NCI-H1092 (cell line): ENCODE measurements at regions not wholly inside any gene's neighbourhood (a gene's known extent, or its start where the extent isn't known, plus 50 kb on each side); places are given as distances from the start of the nearest gene placed in this dataset.

Source experiments
- DNase-seq: peaks from one replicate; lab custom pipeline; 2025; lab: John Stamatoyannopoulos, UW

DNA sequence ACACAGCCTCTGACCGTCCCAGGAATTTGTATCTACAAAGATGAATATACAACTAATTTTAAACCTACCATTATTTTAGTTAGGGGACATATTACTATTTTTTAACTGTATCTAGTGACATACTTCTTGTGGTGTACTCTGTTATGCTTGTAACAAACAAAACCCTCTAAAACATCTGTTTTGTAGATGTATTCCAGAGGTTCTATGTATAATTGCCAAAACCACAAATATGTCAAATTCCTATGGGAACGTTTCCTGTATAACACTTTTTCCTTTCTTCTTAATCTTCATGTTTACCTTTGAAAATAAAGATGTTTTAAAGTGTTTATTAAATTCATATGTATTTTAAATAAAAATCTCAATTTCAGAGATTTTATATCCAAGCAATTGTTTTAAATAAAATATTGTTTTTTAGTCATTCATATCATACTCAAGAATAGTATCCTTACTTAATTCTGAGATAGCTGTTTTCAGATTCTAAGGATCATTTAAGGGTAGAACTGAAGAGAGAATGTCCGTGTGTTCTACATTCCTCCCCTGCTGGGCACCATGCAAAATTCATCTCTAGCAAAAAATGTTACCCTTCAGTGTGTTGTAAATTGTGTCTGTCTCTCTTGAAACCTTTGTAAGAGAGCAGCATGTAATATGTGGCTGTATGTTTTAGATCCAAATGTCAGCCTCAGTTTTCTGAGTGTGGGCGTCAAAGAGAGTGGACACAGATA is 1327.7 kb downstream of the EFNB2 start:
- no peak for DNase-seq

DNA sequence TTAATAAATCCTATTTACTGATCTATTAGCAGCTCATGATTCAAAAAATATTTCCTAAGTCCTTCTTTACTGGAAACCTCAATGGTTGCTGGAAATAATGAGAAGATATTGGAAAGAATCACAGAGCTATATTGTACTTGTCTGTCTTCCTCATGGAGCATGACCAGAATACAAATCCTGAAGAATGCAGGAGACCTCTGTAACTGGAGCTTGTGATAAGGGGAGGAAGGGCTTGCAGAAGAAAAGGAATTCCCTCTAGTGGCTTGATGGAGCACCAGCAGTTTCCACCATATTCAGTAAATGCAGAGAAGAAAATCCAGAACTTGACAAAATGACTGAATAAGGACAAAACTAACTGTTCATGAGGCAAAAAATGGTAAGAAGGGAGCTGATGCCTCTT is 1333.1 kb downstream of the EFNB2 start:
- DNase-seq, result no peak

DNA sequence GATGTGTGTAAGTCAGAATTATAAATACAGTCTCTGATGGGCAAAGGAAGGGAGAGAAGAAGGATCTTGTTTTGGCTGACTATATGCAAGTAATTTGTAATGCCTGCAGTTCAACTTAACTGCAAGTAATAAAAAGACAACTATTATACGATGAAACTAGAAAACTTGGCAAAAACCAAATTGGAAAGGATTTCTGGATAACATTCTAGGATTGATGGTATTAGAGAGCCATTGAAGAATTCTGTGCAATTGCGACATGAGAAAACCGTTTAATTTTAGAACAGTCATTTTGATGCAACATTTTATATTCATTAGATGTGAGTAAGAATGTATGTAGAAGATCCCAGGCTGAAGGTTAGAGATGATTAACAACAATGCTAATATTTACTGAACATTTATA is 1334.1 kb downstream of the EFNB2 start:
- DNase-seq, result no peak

DNA sequence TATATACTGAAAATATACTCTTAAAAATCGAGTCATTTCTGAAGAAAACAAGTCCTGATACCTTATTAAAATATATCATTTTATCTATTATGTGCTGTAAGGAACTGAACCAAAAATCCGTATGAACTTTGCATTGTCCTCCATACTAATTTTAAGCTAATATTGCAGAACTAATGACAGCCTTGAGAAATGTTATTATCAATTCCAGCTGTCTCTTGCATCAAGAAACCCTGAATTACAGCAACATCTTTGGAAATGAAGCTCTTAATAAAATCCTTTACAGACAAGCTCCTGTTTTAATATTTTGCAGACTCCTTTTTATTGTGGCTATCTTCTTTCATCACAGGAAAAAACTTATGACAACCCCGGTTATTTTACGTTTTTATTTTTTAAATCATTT is 1335.3 kb downstream of the EFNB2 start:
- DNase-seq, result no peak

DNA sequence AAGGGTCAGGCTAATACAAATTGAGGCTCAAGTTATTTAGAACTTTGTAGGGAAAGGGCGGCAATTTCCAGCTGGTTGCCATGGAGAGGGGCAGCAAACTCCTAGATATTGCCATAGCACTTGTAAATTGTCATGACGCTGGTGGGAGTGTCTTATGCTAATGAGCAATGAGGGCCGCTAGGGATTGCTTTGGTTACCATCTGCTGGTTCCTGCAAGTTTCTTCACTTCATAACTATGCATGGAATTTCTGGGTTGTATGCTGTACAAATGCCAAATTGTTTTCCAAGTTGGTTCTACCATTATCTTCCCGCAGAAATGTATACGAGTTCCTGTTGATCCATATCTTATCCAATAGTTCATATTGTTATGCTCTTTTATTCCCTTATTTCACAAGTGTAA is 1339.4 kb downstream of the EFNB2 start:
- no peak for DNase-seq

DNA sequence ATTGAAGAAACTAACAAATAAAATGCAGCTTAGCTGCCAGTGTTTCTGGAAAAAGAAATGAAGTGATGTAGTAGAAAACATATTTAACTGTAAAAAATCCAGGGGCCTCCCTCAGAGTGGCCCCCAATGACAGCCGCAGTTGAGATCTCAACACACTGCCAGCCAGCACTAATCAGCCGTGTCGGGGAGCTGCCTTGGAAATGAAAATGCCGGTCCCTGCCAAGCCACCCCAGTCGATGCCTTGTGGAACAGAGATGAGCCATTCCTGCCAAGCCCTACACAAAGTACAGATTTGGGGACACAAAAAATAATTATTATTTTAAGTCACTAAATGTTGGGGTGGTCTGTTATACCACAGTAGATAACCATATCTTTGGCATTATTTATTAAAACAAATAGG is 1342.4 kb downstream of the EFNB2 start:
- DNase-seq, result no peak

DNA sequence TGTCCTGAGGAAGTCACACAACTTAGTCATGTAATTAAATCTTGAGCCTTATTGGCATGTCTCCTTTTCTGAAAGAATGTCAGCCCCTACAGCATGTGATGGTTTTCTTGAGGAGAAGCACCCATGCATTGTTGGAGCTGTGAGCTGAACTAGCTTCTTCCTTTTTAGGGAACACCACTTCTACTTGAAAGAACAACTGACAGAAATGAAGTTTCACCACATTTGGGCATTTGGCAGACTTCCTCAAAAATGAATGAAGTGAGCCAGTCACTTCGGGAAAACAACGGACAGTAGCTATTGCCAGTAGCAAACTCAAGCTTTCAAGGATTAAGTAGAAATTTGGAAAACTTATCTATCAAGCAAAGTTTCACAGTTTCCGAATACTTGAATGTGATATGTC is 1351.3 kb downstream of the EFNB2 start:
- no peak for DNase-seq

DNA sequence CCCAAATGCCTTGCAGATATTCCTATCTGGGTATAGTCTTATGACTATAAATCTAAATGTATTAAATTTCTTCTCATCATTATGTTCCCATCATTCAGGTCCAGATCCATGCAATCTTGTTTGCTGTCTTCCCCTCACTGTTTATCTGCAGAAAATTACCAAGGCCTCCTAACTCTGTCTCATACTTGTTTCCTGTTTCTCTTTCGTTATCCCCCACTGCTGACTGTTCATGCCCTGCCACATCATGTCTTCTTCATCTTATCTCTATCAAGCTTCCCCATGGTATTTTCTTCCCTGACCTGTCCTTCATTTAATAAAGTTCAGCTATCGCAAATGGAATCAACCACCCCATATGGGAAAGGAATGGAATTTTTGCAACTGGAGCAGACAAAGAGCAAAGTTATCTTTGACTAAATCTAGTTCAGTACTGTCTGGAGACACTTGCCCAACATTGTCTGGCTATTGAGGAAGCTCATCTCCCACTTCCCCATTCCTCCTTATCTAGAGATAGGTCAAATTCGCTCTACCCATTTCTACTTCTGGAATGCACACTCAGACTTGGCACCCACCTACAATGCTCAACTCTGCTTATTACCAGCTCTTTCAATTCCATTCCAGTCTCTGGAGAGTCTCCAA is 1358.1 kb downstream of the EFNB2 start:
- DNase-seq, result no peak

DNA sequence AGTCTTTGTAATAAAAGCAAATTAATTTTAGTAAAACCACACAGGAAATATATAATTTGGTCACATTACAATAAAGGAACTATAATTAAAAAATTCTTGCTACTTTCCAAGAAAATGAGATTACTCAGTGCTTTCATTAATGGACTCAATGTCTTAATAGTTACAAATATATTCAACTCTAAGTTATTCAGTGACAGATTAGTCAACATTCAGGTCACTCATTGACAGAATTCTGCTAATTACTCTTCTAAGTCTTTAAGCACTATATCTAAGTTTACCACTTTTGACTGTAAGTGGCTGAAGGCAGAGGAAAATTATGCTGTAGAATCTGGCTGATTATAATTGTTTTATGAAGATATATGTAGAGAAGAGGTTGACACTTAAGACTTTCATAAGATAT is 1365.0 kb downstream of the EFNB2 start:
- DNase-seq, result no peak

DNA sequence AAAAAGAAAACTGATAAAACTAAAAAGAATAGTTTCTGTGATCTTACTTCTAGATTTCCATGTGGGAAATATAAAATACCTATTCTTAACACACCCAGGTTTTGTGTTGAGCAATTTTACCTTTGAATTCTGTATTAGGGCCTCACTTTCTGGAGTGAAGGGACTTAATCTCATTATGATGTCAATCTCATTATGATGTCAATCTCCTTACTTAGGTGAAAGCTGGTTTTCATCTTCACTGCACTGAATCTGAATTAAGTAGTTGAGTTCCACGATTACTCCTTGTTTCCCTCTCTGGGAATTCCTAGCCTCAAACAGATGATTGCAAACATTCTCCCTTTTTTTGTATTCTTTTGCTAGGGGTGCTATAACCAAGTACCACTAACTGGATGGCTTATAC is 1367.2 kb downstream of the EFNB2 start:
- no peak for DNase-seq

DNA sequence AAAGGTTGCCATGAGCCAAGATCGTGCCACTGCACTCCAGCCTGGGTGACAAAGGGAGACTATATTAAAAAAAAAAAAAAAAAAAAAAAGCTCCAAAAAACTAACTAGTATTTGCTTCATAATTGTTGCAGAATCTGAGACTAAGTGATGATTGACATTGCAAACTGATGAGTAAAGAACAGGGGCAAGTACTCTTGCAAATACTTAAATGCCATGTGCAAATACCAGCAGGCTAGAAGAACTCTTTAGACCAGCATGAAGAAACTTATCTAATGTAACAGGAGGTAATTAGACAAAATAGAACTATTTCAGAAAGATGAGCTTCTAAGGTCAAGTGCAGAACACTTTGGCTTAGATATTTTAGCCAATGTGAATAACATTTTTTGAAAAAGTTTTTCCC is 1368.1 kb downstream of the EFNB2 start:
- DNase-seq, result no peak

DNA sequence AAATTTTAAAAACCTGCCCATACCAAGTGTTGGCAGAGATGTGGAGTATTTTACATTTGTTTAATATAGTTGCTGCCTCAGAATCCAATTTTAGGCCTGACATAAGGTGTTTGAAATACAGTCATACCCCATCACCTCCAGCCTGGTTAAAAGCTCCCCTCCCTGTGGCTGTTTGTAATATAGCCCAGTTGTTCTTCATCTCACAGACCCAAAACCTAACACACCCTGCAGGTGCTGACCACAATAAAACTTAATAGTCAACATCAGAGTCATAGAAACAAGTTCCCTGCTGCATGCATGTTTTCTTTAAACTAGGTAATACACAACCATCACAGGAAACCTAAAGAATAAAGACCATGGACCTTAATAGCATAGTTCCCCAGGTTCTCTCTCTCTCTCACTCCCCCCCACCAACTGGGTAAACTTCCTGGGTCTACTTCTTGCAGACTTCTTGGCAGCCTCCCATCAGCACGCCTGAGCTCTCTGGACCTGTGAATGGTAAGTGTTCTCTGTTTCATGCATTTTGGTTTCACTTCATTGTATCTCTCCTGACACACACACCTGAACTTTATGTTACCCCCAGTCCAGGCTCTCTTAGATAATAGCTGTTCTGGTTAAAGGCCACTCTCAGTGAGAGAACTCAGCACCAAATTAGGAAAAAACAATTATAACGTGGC is 1369.9 kb downstream of the EFNB2 start:
- no peak for DNase-seq

DNA sequence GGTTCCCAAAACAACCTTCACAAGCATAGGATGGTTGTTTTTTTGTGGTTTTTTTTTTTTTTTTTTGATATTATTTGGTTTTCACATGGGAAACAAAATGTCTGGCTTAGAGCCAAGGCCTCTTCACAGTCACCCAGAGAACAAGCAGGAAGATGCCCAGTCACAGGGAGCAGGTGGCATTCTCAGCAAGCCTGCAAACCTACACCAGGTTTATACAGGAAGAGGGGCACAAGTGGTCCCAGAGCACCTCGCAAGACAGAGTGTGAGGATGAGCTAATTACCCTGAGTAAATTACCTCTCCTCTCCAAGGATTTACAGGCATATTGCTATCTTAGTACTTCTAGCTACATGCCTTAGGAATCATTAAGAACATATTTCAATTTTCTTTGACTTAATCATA is 1375.6 kb downstream of the EFNB2 start:
- peak; percentile 14 for DNase-seq

DNA sequence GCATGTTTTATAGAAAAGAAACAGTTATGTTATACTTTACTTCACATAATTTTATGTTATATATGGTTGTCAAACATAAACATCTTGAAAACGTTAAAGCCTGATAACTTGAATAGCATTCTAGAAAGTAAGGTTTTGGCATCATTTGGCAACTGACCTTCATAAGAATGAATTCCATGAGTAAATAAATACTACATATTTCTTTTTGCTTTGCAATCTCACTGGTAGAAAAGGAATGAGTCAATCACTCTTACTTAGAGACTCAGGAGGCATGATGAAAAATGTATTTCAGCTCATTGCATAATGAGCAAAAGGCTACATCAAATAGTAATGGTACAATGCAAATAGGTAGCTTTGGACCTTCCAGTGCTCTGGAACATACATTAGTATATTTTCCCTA is 1381.9 kb downstream of the EFNB2 start:
- DNase-seq, result no peak

DNA sequence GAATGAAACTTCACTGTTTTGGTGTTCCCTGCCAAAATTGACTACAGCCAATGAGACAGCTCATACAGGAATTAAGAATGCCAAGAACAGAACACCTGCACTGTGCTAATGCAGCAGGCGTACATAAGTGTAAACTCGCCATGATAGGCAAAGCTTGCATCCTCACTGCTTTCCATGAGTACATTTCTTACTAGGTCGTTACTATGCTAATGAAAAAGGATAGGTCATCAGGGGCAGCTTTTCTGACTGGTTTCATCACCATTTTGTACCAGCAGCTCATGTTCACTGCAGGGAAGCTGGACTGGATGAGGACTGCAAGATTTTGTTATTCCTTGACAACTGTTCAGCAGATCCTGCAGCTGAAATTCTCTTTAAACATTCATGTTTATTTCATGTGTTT is 1383.8 kb downstream of the EFNB2 start:
- DNase-seq, result no peak

DNA sequence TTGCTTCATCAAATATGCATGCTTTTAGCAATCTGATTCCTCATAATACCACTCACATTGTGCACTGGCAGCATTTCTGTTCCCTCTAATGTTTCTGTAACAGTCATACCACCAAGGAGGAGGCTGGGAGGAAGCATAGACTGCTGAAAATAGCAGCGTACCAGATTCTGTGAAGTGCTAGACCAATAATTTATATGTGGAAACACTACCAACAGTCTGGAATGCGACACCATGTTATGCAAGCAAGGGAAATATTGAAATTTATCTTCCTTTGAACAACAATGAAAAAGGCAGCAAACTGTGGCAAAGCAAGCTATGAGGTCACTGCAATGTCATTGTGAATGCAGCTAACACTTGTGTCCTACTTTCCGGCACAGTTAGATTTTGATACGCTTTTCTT is 1388.0 kb downstream of the EFNB2 start:
- no peak for DNase-seq

DNA sequence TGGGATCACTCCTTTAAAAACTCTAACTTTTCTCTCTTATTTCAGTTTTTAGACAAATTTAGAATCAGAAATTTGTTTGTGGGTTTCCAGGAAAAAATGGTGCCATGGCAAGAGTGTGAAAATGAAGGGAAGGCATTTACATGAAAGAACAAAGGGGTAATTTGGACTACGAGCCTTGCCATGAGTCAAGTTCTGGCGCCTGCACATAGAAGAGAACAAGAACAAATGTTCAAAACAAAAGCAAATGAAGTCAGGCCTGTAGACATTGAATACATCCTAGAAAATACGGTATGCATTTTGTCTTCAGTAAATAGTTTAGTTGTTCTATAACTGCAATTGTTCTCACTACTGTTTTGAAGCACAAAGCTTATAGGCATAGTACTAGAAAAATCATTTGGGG is 1390.5 kb downstream of the EFNB2 start:
- DNase-seq, result no peak

DNA sequence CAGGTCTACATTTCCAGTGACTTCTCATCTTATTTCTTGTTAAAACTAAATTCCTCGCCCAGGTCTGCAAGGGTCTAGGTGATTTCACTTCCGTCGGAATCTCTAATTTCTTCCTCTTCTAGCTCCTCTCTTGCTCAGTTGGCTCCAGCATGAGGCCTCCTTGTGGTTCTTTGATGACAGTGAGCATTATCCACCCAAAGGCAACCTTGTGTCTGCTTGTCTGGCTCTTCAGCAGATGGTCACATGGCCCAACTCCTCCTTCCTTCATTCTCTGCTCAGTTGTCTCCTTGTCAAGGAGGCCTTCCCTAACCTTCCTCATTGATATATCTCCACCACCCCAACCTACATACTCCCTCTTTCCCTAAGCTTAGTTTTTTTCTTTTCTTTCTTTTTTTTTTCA is 1391.4 kb downstream of the EFNB2 start:
- DNase-seq, result no peak

DNA sequence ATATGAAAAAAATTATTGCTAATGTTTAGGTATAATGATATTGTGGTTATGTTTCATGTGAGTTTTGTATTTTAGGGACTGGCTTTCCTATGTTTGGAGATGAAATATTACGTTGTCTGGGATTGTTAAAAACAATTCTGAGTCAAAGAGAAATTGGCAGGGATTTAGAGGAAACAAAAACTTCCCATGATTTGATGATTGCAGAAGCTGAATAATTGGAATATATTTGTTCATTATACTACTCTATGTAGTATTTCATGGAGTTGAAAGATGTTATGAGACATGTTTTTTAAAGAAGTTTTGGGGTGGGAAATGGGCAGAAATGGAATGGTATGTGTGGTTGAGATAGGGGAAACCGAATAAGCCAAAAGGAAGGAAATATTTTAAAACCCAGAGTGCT is 1392.9 kb downstream of the EFNB2 start:
- DNase-seq, result no peak

DNA sequence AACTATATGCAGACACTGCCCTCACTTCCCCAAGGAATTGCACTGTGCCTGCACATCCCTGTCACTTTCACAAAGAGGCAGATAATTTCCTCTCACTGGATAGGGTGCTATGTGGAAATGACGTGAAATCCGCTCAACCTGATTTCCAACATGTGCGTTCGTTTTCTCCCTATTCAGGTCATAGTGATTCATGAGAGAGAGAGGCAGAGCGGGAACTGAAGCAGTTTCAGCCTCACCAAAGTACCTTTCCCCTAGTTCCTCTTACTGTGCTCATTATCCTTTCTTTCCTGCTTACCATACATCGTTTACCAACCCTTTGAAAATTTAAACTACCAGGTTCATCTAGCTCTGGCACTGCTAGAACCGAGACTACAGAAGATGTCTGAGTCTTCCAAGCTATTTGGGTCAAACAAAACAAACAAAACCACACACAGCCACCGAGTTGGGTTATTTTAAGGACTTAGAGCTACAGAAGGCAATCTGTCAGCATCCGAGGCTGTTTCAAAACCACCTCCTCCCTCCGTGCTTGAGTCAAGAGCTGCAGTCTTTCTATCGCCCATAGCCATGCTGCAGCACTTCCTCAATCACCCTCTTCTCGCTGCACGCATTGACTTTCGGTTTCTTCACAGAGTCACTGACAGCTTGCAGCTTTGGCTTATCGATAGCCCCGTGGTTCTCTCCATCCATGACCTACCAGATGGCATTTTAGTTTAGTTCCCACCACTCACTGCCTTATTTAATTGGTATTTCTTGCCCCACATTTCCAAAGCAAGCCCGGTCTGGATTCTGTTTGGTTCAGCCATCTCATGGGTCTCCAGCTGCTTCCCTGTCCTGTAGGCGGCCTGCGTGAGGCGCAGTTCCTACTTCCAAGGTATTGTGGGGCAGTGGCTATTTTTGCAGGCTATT is 1395.8 kb downstream of the EFNB2 start:
- peak; percentile 9 for DNase-seq

DNA sequence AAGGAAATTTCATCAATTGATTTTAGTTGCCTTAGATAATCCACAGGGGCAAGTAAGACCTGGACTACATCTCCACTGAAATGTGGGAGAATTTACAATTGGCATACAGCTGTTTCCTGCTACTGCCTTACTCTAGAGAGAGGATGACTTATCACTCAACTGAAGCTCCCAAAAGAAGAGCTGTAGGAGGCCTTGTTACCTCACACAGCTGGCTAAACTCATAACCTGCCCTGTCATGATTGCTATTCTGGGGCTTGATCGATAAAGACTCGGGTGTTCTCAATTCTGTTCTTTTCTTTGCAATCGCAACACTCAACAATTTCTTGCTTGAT is 1396.4 kb downstream of the EFNB2 start:
- DNase-seq, result no peak

DNA sequence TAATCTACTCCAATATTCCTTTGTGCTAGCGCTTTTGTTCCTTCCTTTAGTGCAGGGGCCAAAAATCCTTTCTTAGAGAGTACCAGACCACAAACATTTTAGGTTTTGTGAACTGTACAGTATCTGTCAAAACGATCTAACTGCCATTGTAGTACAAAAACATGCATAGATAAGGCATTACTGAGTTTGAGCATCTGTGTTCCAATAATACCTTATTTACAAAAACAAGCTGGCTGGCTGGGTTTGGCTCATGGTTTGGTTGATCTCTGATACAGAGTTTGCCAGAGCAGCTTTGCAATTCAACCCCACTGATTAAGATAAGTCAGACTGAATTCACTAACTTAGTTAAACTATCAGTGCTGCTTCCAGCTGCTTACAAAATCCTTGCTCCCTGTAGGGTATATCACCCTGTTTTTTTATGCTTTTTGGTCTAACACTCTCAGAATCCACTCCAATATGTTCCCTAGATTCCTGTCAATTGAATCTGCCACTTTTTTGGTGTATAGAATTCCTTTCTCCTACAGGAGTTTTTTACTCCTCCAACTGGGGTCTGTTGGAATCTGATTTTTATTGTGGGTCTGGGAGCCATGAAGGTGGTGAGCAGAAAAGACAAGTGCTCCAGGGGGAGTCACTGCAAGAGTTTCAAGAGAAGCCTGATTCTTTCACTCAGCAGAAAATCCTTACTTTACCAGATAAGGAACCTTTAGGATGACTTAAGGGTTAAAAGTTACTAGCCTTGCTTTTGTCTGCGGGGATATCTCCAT is 1399.4 kb downstream of the EFNB2 start:
- no peak for DNase-seq
